HepG2 (cell line): ENCODE measurements at regions not wholly inside any gene's neighbourhood (a gene's known extent, or its start where the extent isn't known, plus 50 kb on each side); places are given as distances from the start of the nearest gene placed in this dataset.

ENCODE experiments used
- ATAC-seq: fragments of 200-7000 bp; cut with Tn5 transposase; 3 replicates; pipeline ENCODE4 v1.9.1; 2020; ENCODE audit warnings: mild to moderate bottlenecking, moderate library complexity
- BruUV-seq: library from RNA; stranded (reverse); fragments of 400-500 nt; replicated peaks from 2 replicates; lab custom pipeline; 2021; lab: Mats Ljungman, UMichigan
- CTCF ChIA-PET: fragments of 300-600 bp; formaldehyde crosslinking; extraction: SDS; loops from one replicate; lab custom pipeline; 2021; ENCODE audit warnings: low total read pairs, inconsistent platforms, low intra/inter-chr PET ratio; lab: Yijun Ruan, JAX
- POLR2A ChIA-PET: fragments of 350-600 bp; sonication (Branson Sonifier 250); formaldehyde crosslinking; loops from one replicate; lab custom pipeline; 2020; ENCODE audit warnings: antibody characterized with exemption, inconsistent platforms; lab: Yijun Ruan, JAX
- DNase-seq: peaks from one replicate; pipeline ENCODE4 v3.0.0-alpha.2; 2015; ENCODE audit warnings: low spot score
- FAIRE-seq: peaks from 3 replicates; lab custom pipeline; 2011; peaks lifted over from hg19 to GRCh38; lab: Jason Lieb, UNC
- H2AFZ ChIP-seq: one replicate; pipeline ENCODE4 v1.6.1; 2011; ENCODE audit warnings: low read length, inconsistent platforms
- H3K27ac ChIP-seq: fragments of 300-600 bp; 3 replicates; pipeline ENCODE4 v1.8.0; 2011; ENCODE audit warnings: mixed run types, mild to moderate bottlenecking, mixed read lengths, low read length, inconsistent platforms; ENCODE audit not compliant: insufficient read depth; ENCODE audit errors: extremely low read length
- H3K27me3 ChIP-seq, 2 experiments: fragments of 200-600 bp in 1 of 2; 2 replicates in 1 of 2; 3 replicates in 1 of 2; pipeline versions ENCODE4 v1.6.0 to v1.8.0; 2011; ENCODE audit warnings: low read length in 2 of 2, mild to moderate bottlenecking in 2 of 2, moderate library complexity in 2 of 2, inconsistent platforms in 1 of 2; ENCODE audit not compliant: insufficient read depth in 2 of 2, control insufficient read depth in 1 of 2
- H3K36me3 ChIP-seq, 2 experiments: fragments of 200-600 bp in 1 of 2; replicated peaks in 1 of 2; 2 replicates in 1 of 2; 3 replicates in 1 of 2; pipeline versions ENCODE4 v1.5.1 to v1.8.0; 2011; ENCODE audit warnings: low read length in 2 of 2, inconsistent platforms in 1 of 2; ENCODE audit not compliant: insufficient read depth in 2 of 2, control insufficient read depth in 1 of 2
- H3K4me1 ChIP-seq: 2 replicates; pipeline ENCODE4 v1.5.1; 2012; ENCODE audit warnings: low read length, inconsistent platforms; ENCODE audit not compliant: insufficient read depth
- H3K4me2 ChIP-seq: 2 replicates; pipeline ENCODE4 v1.6.0; 2011; ENCODE audit warnings: low read depth, low read length, inconsistent platforms
- H3K4me3 ChIP-seq, 3 experiments: fragments of 200-600 bp in 1 of 3; sonication (generic), shearing (Covaris generic) in 1 of 3; replicated peaks in 1 of 3; 2 replicates each; pipeline ENCODE4 v1.5.1; 2011 to 2016; ENCODE audit warnings: low read length in 3 of 3, inconsistent platforms in 2 of 3, low read depth in 2 of 3, mild to moderate bottlenecking in 2 of 3, control low read depth in 1 of 3, mixed read lengths in 1 of 3; ENCODE audit not compliant: insufficient read depth in 1 of 3
- H3K79me2 ChIP-seq: one replicate; pipeline ENCODE4 v1.6.1; 2011; ENCODE audit warnings: low read length, inconsistent platforms; ENCODE audit not compliant: insufficient read depth
- H3K9ac ChIP-seq: 2 replicates; pipeline ENCODE4 v1.6.0; 2011; ENCODE audit warnings: mild to moderate bottlenecking, low read depth, low read length, inconsistent platforms; ENCODE audit not compliant: insufficient read depth
- H3K9me3 ChIP-seq: 2 replicates; pipeline ENCODE4 v1.5.1; 2012; ENCODE audit warnings: mild to moderate bottlenecking, low read length
- H4K20me1 ChIP-seq: 2 replicates; pipeline ENCODE4 v1.6.0; 2011; ENCODE audit warnings: inconsistent platforms, mild to moderate bottlenecking, low read length, moderate library complexity; ENCODE audit not compliant: insufficient read depth
- BRD4 ChIP-seq: sonication (generic); formaldehyde crosslinking; IDR thresholded peaks from 2 replicates; pipeline ENCODE4 v1.4.0; 2020; ENCODE audit warnings: missing genetic modification reagents
- ELF1 ChIP-seq: sonication (generic); formaldehyde crosslinking; IDR thresholded peaks from 2 replicates; pipeline ENCODE4 v1.4.0; 2020; ENCODE audit warnings: missing genetic modification reagents
- KAT2B ChIP-seq: fragments of 150-350 bp; IDR thresholded peaks from 2 replicates; pipeline ENCODE4 v1.6.1; 2014; ENCODE audit warnings: low read depth, low read length, borderline replicate concordance
- KAT7 ChIP-seq: IDR thresholded peaks from 2 replicates; pipeline ENCODE4 v1.6.1; 2018; ENCODE audit warnings: borderline replicate concordance, missing compliant biosample characterization
- MEIS1 ChIP-seq: sonication (generic); formaldehyde crosslinking; IDR thresholded peaks from 2 replicates; pipeline ENCODE4 v1.9.0; 2021; ENCODE audit warnings: mild to moderate bottlenecking, missing genetic modification reagents, moderate library complexity, borderline replicate concordance
- REXO4 ChIP-seq: sonication (generic); formaldehyde crosslinking; IDR thresholded peaks from 2 replicates; pipeline ENCODE4 v1.8.0; 2022; ENCODE audit warnings: missing genetic modification reagents, mild to moderate bottlenecking, borderline replicate concordance
- SIN3A ChIP-seq: IDR thresholded peaks from 2 replicates; pipeline ENCODE4 v1.6.1; 2011; ENCODE audit warnings: low read depth, mild to moderate bottlenecking, control low read depth, low read length, borderline replicate concordance
- SNAPC4 ChIP-seq: sonication (generic); formaldehyde crosslinking; IDR thresholded peaks from 2 replicates; pipeline ENCODE4 v1.4.0; 2020; ENCODE audit warnings: mild to moderate bottlenecking, missing genetic modification reagents
- SP4 ChIP-seq: sonication (generic); formaldehyde crosslinking; IDR thresholded peaks from 2 replicates; pipeline ENCODE4 v1.8.1; 2023; ENCODE audit warnings: mild to moderate bottlenecking, missing genetic modification reagents
- TOPORS ChIP-seq: sonication (generic); formaldehyde crosslinking; IDR thresholded peaks from 2 replicates; pipeline ENCODE4 v1.8.0; 2023; ENCODE audit warnings: mild to moderate bottlenecking, missing genetic modification reagents
- ZNF546 ChIP-seq: sonication (generic); formaldehyde crosslinking; conservative IDR thresholded peaks from 2 replicates; pipeline ENCODE4 v1.8.1; 2023; ENCODE audit warnings: mild to moderate bottlenecking, missing genetic modification reagents
- ZNF746 ChIP-seq: sonication (generic); formaldehyde crosslinking; IDR thresholded peaks from 2 replicates; pipeline ENCODE4 v1.8.0; 2022; ENCODE audit warnings: mild to moderate bottlenecking, missing genetic modification reagents
- WGBS: methylation state at CpG from one replicate; pipeline ENCODE4 v1.1.6; 2017; ENCODE audit warnings: low lambda C conversion rate; 5-methylcytosine and 5-hydroxymethylcytosine counted together
- in situ Hi-C: cut with HindIII; loops from 2 replicates; pipeline ENCODE4 v1.10.0; 2017; ENCODE audit warnings: low pct_unique_long_range_greater_than_20kb; ENCODE audit not compliant: extremely low pct_ligation_motif_present
- intact Hi-C: fragments of 100-400 bp; cut with micrococcal nuclease; formaldehyde crosslinking; loops from one replicate; pipeline ENCODE4 v1.10.0; 2022; ENCODE audit not compliant: unreplicated experiment
- TF ChIP-seq, protein P1 (sequence below): sonication (generic); formaldehyde crosslinking; IDR thresholded peaks from 2 replicates; pipeline ENCODE4 v1.4.0; 2020; ENCODE audit warnings: missing genetic modification reagents, borderline replicate concordance

- TF ChIP-seq, protein P1, sequence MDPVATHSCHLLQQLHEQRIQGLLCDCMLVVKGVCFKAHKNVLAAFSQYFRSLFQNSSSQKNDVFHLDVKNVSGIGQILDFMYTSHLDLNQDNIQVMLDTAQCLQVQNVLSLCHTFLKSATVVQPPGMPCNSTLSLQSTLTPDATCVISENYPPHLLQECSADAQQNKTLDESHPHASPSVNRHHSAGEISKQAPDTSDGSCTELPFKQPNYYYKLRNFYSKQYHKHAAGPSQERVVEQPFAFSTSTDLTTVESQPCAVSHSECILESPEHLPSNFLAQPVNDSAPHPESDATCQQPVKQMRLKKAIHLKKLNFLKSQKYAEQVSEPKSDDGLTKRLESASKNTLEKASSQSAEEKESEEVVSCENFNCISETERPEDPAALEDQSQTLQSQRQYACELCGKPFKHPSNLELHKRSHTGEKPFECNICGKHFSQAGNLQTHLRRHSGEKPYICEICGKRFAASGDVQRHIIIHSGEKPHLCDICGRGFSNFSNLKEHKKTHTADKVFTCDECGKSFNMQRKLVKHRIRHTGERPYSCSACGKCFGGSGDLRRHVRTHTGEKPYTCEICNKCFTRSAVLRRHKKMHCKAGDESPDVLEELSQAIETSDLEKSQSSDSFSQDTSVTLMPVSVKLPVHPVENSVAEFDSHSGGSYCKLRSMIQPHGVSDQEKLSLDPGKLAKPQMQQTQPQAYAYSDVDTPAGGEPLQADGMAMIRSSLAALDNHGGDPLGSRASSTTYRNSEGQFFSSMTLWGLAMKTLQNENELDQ (CRISPR knock-in tag), result no peak
- TF ChIP-seq TOPORS (no peak), BRD4 (CRISPR knock-in tag) (no peak)
Observed at GRCh38 chr3:152203652-152204051, 65.1 kb upstream of the MBNL1 start (continued).

GRCh38 chr3:152204218-152204617 is 64.5 kb upstream of the MBNL1 start:
- TF ChIP-seq SIN3A (no peak), ZNF546 (CRISPR knock-in tag) (no peak), SP4 (CRISPR knock-in tag) (no peak), MEIS1 (CRISPR knock-in tag) (no peak), SNAPC4 (CRISPR knock-in tag) (no peak), KAT7 (CRISPR knock-in tag) (no peak), ZNF746 (no peak), KAT2B (no peak), ELF1 (CRISPR knock-in tag) (no peak), REXO4 (CRISPR knock-in tag) (no peak)
- Histone ChIP-seq H3K4me3 (no peak overlapping the region), H3K9me3 (no peaks in the 10 kb centered on the region), H2AFZ (no peak overlapping the region), H3K9ac (no peak overlapping the region), H3K27ac (no peak overlapping the region), H4K20me1 (no peaks in the 10 kb centered on the region), H3K27me3 (no peaks in the 10 kb centered on the region), H3K36me3 (no peaks in the 10 kb centered on the region), H3K4me2 (no peak overlapping the region), H3K79me2 (no peaks in the 10 kb centered on the region), H3K4me1 (no peaks in the 10 kb centered on the region)
- no TSS peak for BruUV-seq
- ATAC-seq, result no peak
- no peak for FAIRE-seq
- WGBS, result 57% methylated on average over 2 of the region's 2 CpGs
- in situ Hi-C loops, result no loop called here
- ChIA-PET POLR2A (no interaction called here), CTCF (no interaction called here)
- intact Hi-C loops, result no loop called here
- DNase-seq, result no peak
